Endothelial cell of umbilical vein (primary cell): ENCODE measurements at regions not wholly inside any gene's neighbourhood (a gene's known extent, or its start where the extent isn't known, plus 50 kb on each side); places are given as distances from the start of the nearest gene placed in this dataset.

Experiments used
- BruUV-seq: library from RNA; stranded (reverse); fragments of 400-500 nt; replicated peaks from 2 replicates; lab custom pipeline; 2021; lab: Mats Ljungman, UMichigan
- CTCF ChIA-PET: fragments of 300-600, 350-600 bp; sonication (Branson Sonifier 250); formaldehyde crosslinking; loops from one replicate; lab custom pipeline; 2021; ENCODE audit warnings: antibody characterized with exemption, inconsistent platforms; lab: Charles Lee
- POLR2A ChIA-PET: fragments of 300-600, 350-600 bp; sonication (Branson Sonifier 250); formaldehyde crosslinking; loops from one replicate; lab custom pipeline; 2021; ENCODE audit warnings: antibody characterized with exemption, inconsistent platforms; lab: Charles Lee
- DNase-seq: peaks from one replicate; pipeline ENCODE4 v3.0.0-alpha.2; 2011; ENCODE audit warnings: low read depth, low spot score
- FAIRE-seq: peaks from 2 replicates; lab custom pipeline; 2011; peaks lifted over from hg19 to GRCh38; lab: Jason Lieb, UNC
- H2AFZ ChIP-seq: 2 replicates; pipeline ENCODE4 v1.6.0; 2012; ENCODE audit warnings: low read depth, low read length, control low read depth, inconsistent platforms
- H3K27ac ChIP-seq: 2 replicates; pipeline ENCODE4 v1.5.1; 2011; ENCODE audit warnings: low read depth, mild to moderate bottlenecking, control low read depth, low read length, moderate library complexity; ENCODE audit not compliant: insufficient read depth
- H3K27me3 ChIP-seq, 2 experiments: 2 replicates each; pipeline versions ENCODE4 v1.6.0 to v1.6.1; 2011; ENCODE audit warnings: low read length in 2 of 2, mixed read lengths in 1 of 2; ENCODE audit not compliant: control insufficient read depth in 2 of 2, insufficient read depth in 2 of 2
- H3K36me3 ChIP-seq, 2 experiments: 2 replicates in 1 of 2; 3 replicates in 1 of 2; pipeline ENCODE4 v1.5.1; 2011; ENCODE audit warnings: low read length in 2 of 2, mild to moderate bottlenecking in 1 of 2, moderate library complexity in 1 of 2; ENCODE audit not compliant: control insufficient read depth in 2 of 2, insufficient read depth in 2 of 2; ENCODE audit errors: extremely low read depth in 1 of 2
- H3K4me1 ChIP-seq: 3 replicates; pipeline ENCODE4 v1.5.1; 2011; ENCODE audit warnings: mild to moderate bottlenecking, low read length; ENCODE audit not compliant: control insufficient read depth, insufficient read depth; ENCODE audit errors: extremely low read depth
- H3K4me2 ChIP-seq: 2 replicates; pipeline ENCODE4 v1.6.1; 2011; ENCODE audit warnings: low read length, control low read depth, mixed read lengths; ENCODE audit not compliant: insufficient read depth
- H3K4me3 ChIP-seq, 3 experiments: fragments of 200-600 bp in 1 of 3; sonication (generic), shearing (Covaris generic) in 1 of 3; replicated peaks in 1 of 3; 2 replicates each; pipeline ENCODE4 v1.5.1; 2011 to 2016; ENCODE audit warnings: control low read depth in 3 of 3, low read length in 3 of 3, mild to moderate bottlenecking in 2 of 3, inconsistent platforms in 1 of 3, low read depth in 1 of 3, moderate library complexity in 1 of 3; ENCODE audit not compliant: insufficient read depth in 1 of 3
- H3K79me2 ChIP-seq: 2 replicates; pipeline ENCODE4 v1.6.0; 2012; ENCODE audit warnings: low read length, inconsistent platforms; ENCODE audit not compliant: control insufficient read depth, insufficient read depth
- H3K9ac ChIP-seq: replicated peaks from 2 replicates; pipeline ENCODE3; 2011; ENCODE audit warnings: low read length, control low read depth; ENCODE audit not compliant: insufficient read depth; ENCODE audit errors: extremely low read depth
- H3K9me1 ChIP-seq: replicated peaks from 3 replicates; pipeline ENCODE4 v1.6.0; 2011; ENCODE audit warnings: mild to moderate bottlenecking, low read length; ENCODE audit not compliant: control insufficient read depth, insufficient read depth; ENCODE audit errors: extremely low read depth
- H3K9me3 ChIP-seq: replicated peaks from 2 replicates; pipeline ENCODE4 v1.5.1; 2012; ENCODE audit warnings: low read length, inconsistent platforms; ENCODE audit not compliant: control insufficient read depth, insufficient read depth
- H4K20me1 ChIP-seq: replicated peaks from 2 replicates; pipeline ENCODE3; 2011; ENCODE audit warnings: mild to moderate bottlenecking, low read length; ENCODE audit not compliant: control insufficient read depth, insufficient read depth; ENCODE audit errors: extremely low read depth
- CTCF ChIP-seq, 2 donors: IDR thresholded peaks; 1 replicate in 1 of 2; 2 replicates in 1 of 2; pipeline ENCODE4 v1.5.1; 2011; ENCODE audit warnings: low read length in 2 of 2, mild to moderate bottlenecking in 2 of 2, moderate library complexity in 2 of 2, control low read depth in 1 of 2, inconsistent platforms in 1 of 2, low read depth in 1 of 2; ENCODE audit not compliant: insufficient read depth in 1 of 2; ENCODE audit errors: extremely low read depth in 1 of 2
- EZH2 ChIP-seq: IDR thresholded peaks from 2 replicates; pipeline ENCODE4 v1.6.1; 2012; ENCODE audit warnings: borderline replicate concordance, low read depth, mild to moderate bottlenecking, moderate library complexity, low read length, inconsistent platforms; ENCODE audit not compliant: severe bottlenecking
- FOS ChIP-seq: IDR thresholded peaks from 2 replicates; pipeline ENCODE4 v1.6.1; 2011; ENCODE audit warnings: mild to moderate bottlenecking, low read length, moderate library complexity, borderline replicate concordance; ENCODE audit not compliant: insufficient read depth
- GATA2 ChIP-seq: IDR thresholded peaks from 2 replicates; pipeline ENCODE4 v1.7.0; 2011; ENCODE audit warnings: low read depth, mild to moderate bottlenecking, moderate library complexity, mixed read lengths, low read length; ENCODE audit not compliant: insufficient read length, insufficient read depth
- JUN ChIP-seq: IDR thresholded peaks from 2 replicates; pipeline ENCODE4 v1.6.1; 2011; ENCODE audit warnings: borderline replicate concordance, low read depth; ENCODE audit not compliant: insufficient read length, insufficient read depth
- MYC ChIP-seq: IDR thresholded peaks from one replicate; pipeline ENCODE4 v1.6.1; 2011; ENCODE audit warnings: mild to moderate bottlenecking, low read depth, low read length
- POLR2A ChIP-seq: IDR thresholded peaks from 2 replicates; pipeline ENCODE4 v1.6.1; 2012; ENCODE audit warnings: low read depth, mild to moderate bottlenecking, control low read depth, low read length
- POLR2AphosphoS5 ChIP-seq: IDR thresholded peaks from 2 replicates; pipeline ENCODE4 v1.6.1; 2012; ENCODE audit warnings: low read depth, mild to moderate bottlenecking, control low read depth, low read length, moderate library complexity; ENCODE audit not compliant: insufficient read depth
- dilution Hi-C: fragments of 300-500 bp; cut with MboI; formaldehyde crosslinking; loops from one replicate; pipeline ENCODE4 v1.15.0; 2019; ENCODE audit warnings: low sequenced_read_pairs; ENCODE audit not compliant: extremely low pct_ligation_motif_present
- intact Hi-C: fragments of 100-400 bp; cut with micrococcal nuclease; formaldehyde crosslinking; loops from one replicate; pipeline ENCODE4 v1.10.0; 2022
- TF ChIP-seq, protein P1 (sequence below): IDR thresholded peaks from 2 replicates; pipeline ENCODE4 v1.6.1; 2011; ENCODE audit not compliant: insufficient read depth, insufficient read length

DNA sequence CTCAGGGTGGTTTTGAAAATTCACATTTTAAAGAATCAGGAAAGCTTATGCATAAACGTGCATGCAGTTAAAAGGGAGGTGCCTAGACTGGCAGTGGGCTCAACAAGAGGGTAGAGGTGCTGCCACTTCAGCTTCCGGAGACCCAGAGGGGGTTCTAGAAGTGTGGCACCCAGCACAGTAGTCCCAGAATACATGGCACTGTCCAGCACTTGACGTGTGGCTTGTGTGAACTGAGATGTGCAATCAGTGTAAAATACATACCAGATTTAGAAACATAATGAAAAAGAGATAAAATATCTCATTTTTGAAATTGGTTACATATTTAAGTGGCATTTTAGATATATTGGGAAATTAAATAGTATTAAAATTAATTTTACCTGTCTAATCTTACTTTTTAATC, 89.3 kb downstream of the RIN2 start:
- Histone ChIP-seq H4K20me1 (no peaks in the 10 kb centered on the region), H3K9ac (no peak overlapping the region), H3K4me1 (peaks cover 8% of the 10 kb centered on the region), H2AFZ (no peak overlapping the region), H3K9me3 (no peaks in the 10 kb centered on the region), H3K4me3 (no peak overlapping the region), H3K9me1 (no peaks in the 10 kb centered on the region), H3K36me3 (no peaks in the 10 kb centered on the region), H3K27me3 (no peaks in the 10 kb centered on the region), H3K79me2 (no peaks in the 10 kb centered on the region), H3K4me2 (no peak overlapping the region), H3K27ac (no peak overlapping the region)
- intact Hi-C loops: no loop called here
- FAIRE-seq (no peak), DNase-seq (no peak)
- ChIA-PET POLR2A (no interaction called here), CTCF (interaction anchor here (1.4 kb wide), 1 partner anchor 11 kb away, joined by 6 read pairs; no protein-coding TSS in a partner anchor)
- dilution Hi-C loops: no loop called here
- no TSS peak for BruUV-seq
- TF ChIP-seq POLR2A (no peak), EZH2 (no peak), JUN (no peak), FOS (no peak), CTCF (IDR thresholded peaks at IDR 0.05; ENCODE audit: extremely low read depth in 1 of 2, insufficient read depth in 1 of 2, low read depth in 1 of 2, low read length in 2 of 2) (no peak), GATA2 (no peak), POLR2AphosphoS5 (no peak), MYC (no peak)
- TF ChIP-seq, protein P1, sequence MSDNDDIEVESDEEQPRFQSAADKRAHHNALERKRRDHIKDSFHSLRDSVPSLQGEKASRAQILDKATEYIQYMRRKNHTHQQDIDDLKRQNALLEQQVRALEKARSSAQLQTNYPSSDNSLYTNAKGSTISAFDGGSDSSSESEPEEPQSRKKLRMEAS: no peak
